CD4-positive, alpha-beta memory T cell (primary cell): ENCODE measurements at regions not wholly inside any gene's neighbourhood (a gene's known extent, or its start where the extent isn't known, plus 50 kb on each side); places are given as distances from the start of the nearest gene placed in this dataset.

Source experiments
- CTCF ChIA-PET: fragments of 350-600 bp; sonication (Branson Sonifier 250); formaldehyde crosslinking; loops from one replicate; lab custom pipeline; 2021; ENCODE audit warnings: inconsistent platforms; ENCODE audit not compliant: partially characterized antibody; lab: Charles Lee
- POLR2A ChIA-PET: fragments of 350-600 bp; sonication (Branson Sonifier 250); formaldehyde crosslinking; loops from one replicate; lab custom pipeline; 2021; ENCODE audit not compliant: partially characterized antibody; lab: Charles Lee
- DNase-seq, 5 donors: peaks; one replicate each; pipeline versions ENCODE4 v3.0.0 to v3.0.0-alpha.2; 2020 to 2022; ENCODE audit warnings: mixed read lengths in 1 of 5
- H3K27ac ChIP-seq: one replicate; pipeline ENCODE4 v1.7.0; 2013; ENCODE audit warnings: low read depth, low read length
- H3K27me3 ChIP-seq: 2 replicates; pipeline ENCODE4 v1.7.0; 2013; ENCODE audit warnings: mild to moderate bottlenecking, low read length, moderate library complexity; ENCODE audit not compliant: insufficient read depth
- H3K36me3 ChIP-seq: 2 replicates; pipeline ENCODE4 v1.7.0; 2013; ENCODE audit warnings: mild to moderate bottlenecking, low read length, moderate library complexity; ENCODE audit not compliant: insufficient read depth
- H3K4me1 ChIP-seq: 2 replicates; pipeline ENCODE4 v1.7.0; 2013; ENCODE audit warnings: mild to moderate bottlenecking, low read length, moderate library complexity; ENCODE audit not compliant: insufficient read depth
- H3K4me3 ChIP-seq, 2 donors: one replicate each; pipeline ENCODE4 v1.7.0; 2013; ENCODE audit warnings: low read length in 2 of 2, mild to moderate bottlenecking in 1 of 2
- H3K9me3 ChIP-seq, 2 donors: one replicate each; pipeline ENCODE4 v1.7.0; 2013; ENCODE audit warnings: low read length in 2 of 2, control low read depth in 1 of 2; ENCODE audit not compliant: control insufficient read depth in 1 of 2
- H3K27ac Mint-ChIP-seq, 7 donors: one replicate each; pipeline ENCODE4 v1.8.0; 2020 to 2021; ENCODE audit warnings: mixed read lengths in 7 of 7, mild to moderate bottlenecking in 6 of 7, inconsistent platforms in 3 of 7, moderate library complexity in 3 of 7
- H3K27me3 Mint-ChIP-seq, 2 donors: one replicate each; pipeline ENCODE4 v1.8.0; 2020 to 2021; ENCODE audit warnings: mixed read lengths in 2 of 2
- H3K36me3 Mint-ChIP-seq, 2 donors: one replicate each; pipeline ENCODE4 v1.8.0; 2020 to 2021; ENCODE audit warnings: mixed read lengths in 2 of 2, inconsistent platforms in 1 of 2, mild to moderate bottlenecking in 1 of 2
- H3K4me1 Mint-ChIP-seq, 4 donors: one replicate each; pipeline ENCODE4 v1.8.0; 2020 to 2021; ENCODE audit warnings: mixed read lengths in 4 of 4, mild to moderate bottlenecking in 1 of 4
- H3K4me3 Mint-ChIP-seq, 8 donors: one replicate each; pipeline ENCODE4 v1.8.0; 2020 to 2021; ENCODE audit warnings: mixed read lengths in 8 of 8, mild to moderate bottlenecking in 7 of 8, moderate library complexity in 6 of 8, inconsistent platforms in 3 of 8
- H3K9me3 Mint-ChIP-seq, 8 donors: one replicate each; pipeline ENCODE4 v1.8.0; 2020 to 2021; ENCODE audit warnings: mixed read lengths in 8 of 8, mild to moderate bottlenecking in 5 of 8, inconsistent platforms in 3 of 8, moderate library complexity in 1 of 8
- intact Hi-C: fragments of 100-400 bp; cut with micrococcal nuclease; formaldehyde crosslinking; loops from one replicate; pipeline ENCODE4 v1.15.1; 2023

DNA sequence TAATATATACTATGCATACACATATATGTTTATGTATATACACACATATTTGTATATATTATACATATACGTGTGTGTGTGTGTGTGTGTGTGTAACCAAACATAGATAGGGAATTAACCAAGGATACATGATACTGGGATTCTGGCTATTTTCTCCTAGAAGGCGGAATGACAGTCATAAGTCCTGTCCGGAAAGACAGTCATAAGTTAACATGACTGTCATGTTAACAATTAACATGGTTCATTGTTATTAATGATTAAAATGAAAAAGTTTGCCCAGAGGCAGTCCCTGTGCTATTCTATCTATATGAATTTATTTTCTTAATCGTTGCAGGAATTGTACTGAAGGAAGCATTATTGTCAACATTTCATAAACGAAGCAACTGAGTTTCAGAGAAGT is 450.7 kb upstream of the NXPH2 start:
- H3K4me1 ChIP-seq = no peaks in the 10 kb centered on the region
- no peaks in the 10 kb centered on the region for H3K9me3 ChIP-seq
- Mint-ChIP-seq H3K4me1 (no peaks in the 10 kb centered on the region), H3K4me3 (no peak overlapping the region), H3K9me3 (peaks cover 0 to 6% (median 2%) of the 10 kb centered on the region in 8 donors), H3K36me3 (no peaks in the 10 kb centered on the region), H3K27me3 (no peaks in the 10 kb centered on the region), H3K27ac (no peak overlapping the region)
- DNase-seq = no peak
- no peak overlapping the region for H3K27ac ChIP-seq
- ChIA-PET POLR2A (no interaction called here), CTCF (no interaction called here)
- H3K27me3 ChIP-seq = no peaks in the 10 kb centered on the region
- H3K4me3 ChIP-seq = no peak overlapping the region
- H3K36me3 ChIP-seq = no peaks in the 10 kb centered on the region
- intact Hi-C loops = no loop called here

- H3K27me3 Mint-ChIP-seq = no peaks in the 10 kb centered on the region
- no peaks in the 10 kb centered on the region for H3K4me1 Mint-ChIP-seq
- no peak overlapping the region for H3K4me3 Mint-ChIP-seq
- Histone ChIP-seq H3K9me3 (no peaks in the 10 kb centered on the region), H3K4me1 (no peaks in the 10 kb centered on the region), H3K27me3 (no peaks in the 10 kb centered on the region), H3K4me3 (no peak overlapping the region), H3K27ac (no peak overlapping the region), H3K36me3 (no peaks in the 10 kb centered on the region)
- intact Hi-C loops = no loop called here
- POLR2A ChIA-PET = no interaction called here
- CTCF ChIA-PET = no interaction called here
- peaks cover 0 to 6% (median 4%) of the 10 kb centered on the region in 8 donors for H3K9me3 Mint-ChIP-seq
- H3K36me3 Mint-ChIP-seq = no peaks in the 10 kb centered on the region
- H3K27ac Mint-ChIP-seq = no peak overlapping the region
- DNase-seq = no peak
Observed at GRCh38 chr2:139228276-139228675, 448.1 kb upstream of the NXPH2 start.

- H3K27ac Mint-ChIP-seq = no peak overlapping the region
- H3K27me3 Mint-ChIP-seq = no peaks in the 10 kb centered on the region
- Histone ChIP-seq H3K36me3 (no peaks in the 10 kb centered on the region), H3K27ac (no peak overlapping the region), H3K9me3 (no peaks in the 10 kb centered on the region), H3K27me3 (no peaks in the 10 kb centered on the region), H3K4me1 (no peaks in the 10 kb centered on the region), H3K4me3 (no peak overlapping the region)
- ChIA-PET POLR2A (no interaction called here), CTCF (no interaction called here)
- intact Hi-C loops = no loop called here
- H3K36me3 Mint-ChIP-seq = no peaks in the 10 kb centered on the region
- peaks cover 0 to 6% (median 4%) of the 10 kb centered on the region in 8 donors for H3K9me3 Mint-ChIP-seq
- DNase-seq = no peak
- no peak overlapping the region for H3K4me3 Mint-ChIP-seq
- no peaks in the 10 kb centered on the region for H3K4me1 Mint-ChIP-seq
Observed at GRCh38 chr2:139225961-139226360, 445.8 kb upstream of the NXPH2 start.

- no peak overlapping the region for H3K4me3 Mint-ChIP-seq
- no peak overlapping the region for H3K27ac Mint-ChIP-seq
- Histone ChIP-seq H3K27ac (no peak overlapping the region), H3K4me1 (no peaks in the 10 kb centered on the region), H3K4me3 (no peak overlapping the region), H3K27me3 (no peaks in the 10 kb centered on the region), H3K36me3 (no peaks in the 10 kb centered on the region), H3K9me3 (no peaks in the 10 kb centered on the region)
- ChIA-PET POLR2A (no interaction called here), CTCF (no interaction called here)
- H3K9me3 Mint-ChIP-seq = peaks cover 3 to 26% (median 7%) of the 10 kb centered on the region in 8 donors
- DNase-seq = no peak
- no peaks in the 10 kb centered on the region for H3K36me3 Mint-ChIP-seq
- H3K4me1 Mint-ChIP-seq = no peaks in the 10 kb centered on the region
- no peaks in the 10 kb centered on the region for H3K27me3 Mint-ChIP-seq
- intact Hi-C loops = no loop called here
Observed at GRCh38 chr2:139218181-139218580, 438.0 kb upstream of the NXPH2 start.

GRCh38 chr2:139217641-139218040 is 437.5 kb upstream of the NXPH2 start:
- H3K27me3 ChIP-seq = no peaks in the 10 kb centered on the region
- POLR2A ChIA-PET = no interaction called here

GRCh38 chr2:139216435-139216834 is 436.2 kb upstream of the NXPH2 start:
- Histone ChIP-seq H3K4me1 (no peaks in the 10 kb centered on the region), H3K36me3 (no peaks in the 10 kb centered on the region), H3K9me3 (no peaks in the 10 kb centered on the region), H3K27me3 (no peaks in the 10 kb centered on the region), H3K4me3 (no peak overlapping the region), H3K27ac (no peak overlapping the region)
- no peak overlapping the region for H3K4me3 Mint-ChIP-seq
- no peaks in the 10 kb centered on the region for H3K4me1 Mint-ChIP-seq
- no peaks in the 10 kb centered on the region for H3K36me3 Mint-ChIP-seq
- no peak overlapping the region for H3K27ac Mint-ChIP-seq
- no peaks in the 10 kb centered on the region for H3K27me3 Mint-ChIP-seq
- no peak for DNase-seq
- CTCF ChIA-PET = no interaction called here
- POLR2A ChIA-PET = no interaction called here
- intact Hi-C loops = no loop called here
- H3K9me3 Mint-ChIP-seq = peaks cover 2 to 32% (median 12%) of the 10 kb centered on the region in 8 donors

More at GRCh38 chr2:139217641-139218040, 437.5 kb upstream of the NXPH2 start:
- no peak overlapping the region for H3K27ac ChIP-seq
- DNase-seq = no peak
- no peaks in the 10 kb centered on the region for H3K4me1 ChIP-seq
- intact Hi-C loops = no loop called here
- no peaks in the 10 kb centered on the region for H3K27me3 Mint-ChIP-seq
- no peak overlapping the region for H3K4me3 ChIP-seq
- H3K27ac Mint-ChIP-seq = no peak overlapping the region
- CTCF ChIA-PET = no interaction called here
- no peaks in the 10 kb centered on the region for H3K4me1 Mint-ChIP-seq
- no peaks in the 10 kb centered on the region for H3K36me3 ChIP-seq
- H3K9me3 Mint-ChIP-seq = peaks cover 3 to 27% (median 7%) of the 10 kb centered on the region in 8 donors
- H3K9me3 ChIP-seq = no peaks in the 10 kb centered on the region
- H3K36me3 Mint-ChIP-seq = no peaks in the 10 kb centered on the region
- H3K4me3 Mint-ChIP-seq = no peak overlapping the region

- no peaks in the 10 kb centered on the region for H3K36me3 Mint-ChIP-seq
- intact Hi-C loops = no loop called here
- H3K36me3 ChIP-seq = no peaks in the 10 kb centered on the region
- no peaks in the 10 kb centered on the region for H3K4me1 ChIP-seq
- no peaks in the 10 kb centered on the region for H3K27me3 ChIP-seq
- no peak for DNase-seq
- peak overlapping the region in 1 of 8 donors; percentile 11 for H3K4me3 Mint-ChIP-seq
- H3K9me3 ChIP-seq = no peaks in the 10 kb centered on the region
- no peaks in the 10 kb centered on the region for H3K4me1 Mint-ChIP-seq
- no peaks in the 10 kb centered on the region for H3K27me3 Mint-ChIP-seq
- CTCF ChIA-PET = no interaction called here
- POLR2A ChIA-PET = no interaction called here
- no peak overlapping the region for H3K4me3 ChIP-seq
- no peak overlapping the region for H3K27ac ChIP-seq
- no peak overlapping the region for H3K27ac Mint-ChIP-seq
- H3K9me3 Mint-ChIP-seq = peaks cover 2 to 27% (median 12%) of the 10 kb centered on the region in 8 donors
Observed at GRCh38 chr2:139214801-139215200, 434.6 kb upstream of the NXPH2 start.

DNA sequence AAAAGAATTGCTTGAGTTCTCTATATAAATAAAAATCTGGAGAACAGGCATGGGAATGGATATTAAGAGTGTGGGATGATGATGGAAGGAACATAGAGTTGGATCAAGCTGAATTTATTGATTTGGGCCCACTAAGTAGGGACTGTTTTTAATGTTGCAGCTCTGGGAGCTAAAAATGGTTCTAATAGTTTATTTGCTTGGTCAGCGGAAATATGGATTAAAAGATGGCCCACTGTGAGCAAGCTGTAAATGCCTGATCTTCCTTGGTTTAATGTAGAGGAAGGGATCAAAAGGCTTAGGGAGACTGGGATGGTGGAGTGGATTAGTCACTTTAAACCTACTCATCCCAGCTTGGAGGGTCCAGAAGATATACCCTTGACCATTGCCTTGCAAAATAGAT is 429.4 kb upstream of the NXPH2 start:
- H3K36me3 Mint-ChIP-seq = no peaks in the 10 kb centered on the region
- peaks cover 0 to 10% (median 6%) of the 10 kb centered on the region in 8 donors for H3K9me3 Mint-ChIP-seq
- Histone ChIP-seq H3K27me3 (no peaks in the 10 kb centered on the region), H3K9me3 (no peaks in the 10 kb centered on the region), H3K27ac (no peak overlapping the region), H3K4me3 (no peak overlapping the region), H3K36me3 (no peaks in the 10 kb centered on the region), H3K4me1 (no peaks in the 10 kb centered on the region)
- no peaks in the 10 kb centered on the region for H3K27me3 Mint-ChIP-seq
- intact Hi-C loops = no loop called here
- H3K27ac Mint-ChIP-seq = no peak overlapping the region
- ChIA-PET CTCF (no interaction called here), POLR2A (no interaction called here)
- no peak overlapping the region for H3K4me3 Mint-ChIP-seq
- no peaks in the 10 kb centered on the region for H3K4me1 Mint-ChIP-seq
- no peak for DNase-seq
